SK-N-SH (cell line): ENCODE measurements at regions not wholly inside any gene's neighbourhood (a gene's known extent, or its start where the extent isn't known, plus 50 kb on each side); places are given as distances from the start of the nearest gene placed in this dataset.

Experiments
- CTCF ChIA-PET: fragments of 300-600, 350-600 bp; formaldehyde crosslinking; extraction: SDS; loops from one replicate; lab custom pipeline; 2021; lab: Yijun Ruan, JAX
- POLR2A ChIA-PET: fragments of 350-600 bp; sonication (Branson Sonifier 250); formaldehyde crosslinking; extraction: SDS; loops from one replicate; lab custom pipeline; 2020; ENCODE audit warnings: antibody characterized with exemption, inconsistent platforms; lab: Yijun Ruan, JAX
- DNase-seq: peaks from one replicate; pipeline ENCODE4 v3.0.0; 2012
- H2AFZ ChIP-seq: fragments of 200-600 bp; sonication (generic); 2 replicates; pipeline ENCODE4 v1.8.1; 2016; ENCODE audit warnings: antibody characterized with exemption, mild to moderate bottlenecking, low read depth
- H3F3A ChIP-seq: fragments of 200-600 bp; sonication (generic); replicated peaks from 2 replicates; pipeline ENCODE3; 2016; ENCODE audit warnings: antibody characterized with exemption, mild to moderate bottlenecking; ENCODE audit not compliant: insufficient read depth
- H3K27ac ChIP-seq, 2 experiments: fragments of 200-500 bp in 1 of 2; fragments of 200-600 bp in 1 of 2; sonication (Bioruptor generic) in 1 of 2; sonication (generic), shearing (Covaris generic) in 1 of 2; 2 replicates each; pipeline versions ENCODE4 v1.5.1 to v1.6.1; 2014 to 2016; ENCODE audit warnings: low read depth in 2 of 2, inconsistent platforms in 1 of 2, low read length in 1 of 2, mild to moderate bottlenecking in 1 of 2, mixed read lengths in 1 of 2
- H3K27me3 ChIP-seq: fragments of 200-600 bp; sonication (generic), shearing (Covaris generic); 2 replicates; pipeline ENCODE4 v1.6.1; 2016; ENCODE audit warnings: mixed run types; ENCODE audit not compliant: insufficient read depth
- H3K36me3 ChIP-seq, 2 experiments: fragments of 200-500 bp in 1 of 2; fragments of 200-600 bp in 1 of 2; sonication (Bioruptor generic) in 1 of 2; sonication (generic) in 1 of 2; replicated peaks in 1 of 2; 2 replicates each; pipeline versions ENCODE3 to v1.5.1; 2014 to 2016; ENCODE audit warnings: low read length in 1 of 2, mild to moderate bottlenecking in 1 of 2; ENCODE audit not compliant: insufficient read depth in 2 of 2, control insufficient read depth in 1 of 2
- H3K4me1 ChIP-seq, 2 experiments: fragments of 200-500 bp in 1 of 2; fragments of 200-600 bp in 1 of 2; sonication (Bioruptor generic) in 1 of 2; sonication (generic), shearing (Covaris generic) in 1 of 2; 2 replicates each; pipeline versions ENCODE4 v1.5.1 to v1.6.1; 2014 to 2016; ENCODE audit warnings: low read depth in 1 of 2, low read length in 1 of 2, mixed run types in 1 of 2; ENCODE audit not compliant: insufficient read depth in 2 of 2, control insufficient read depth in 1 of 2
- H3K4me2 ChIP-seq: fragments of 200-600 bp; sonication (generic), shearing (Covaris generic); 2 replicates; pipeline ENCODE4 v1.6.1; 2017; ENCODE audit warnings: mixed run types
- H3K4me3 ChIP-seq, 2 experiments: fragments of 200-500 bp in 1 of 2; fragments of 200-600 bp in 1 of 2; sonication (Bioruptor generic) in 1 of 2; sonication (generic), shearing (Covaris generic) in 1 of 2; 2 replicates each; pipeline versions ENCODE4 v1.5.1 to v1.8.1; 2014 to 2016; ENCODE audit warnings: low read depth in 2 of 2, inconsistent platforms in 1 of 2, low read length in 1 of 2, mild to moderate bottlenecking in 1 of 2, mixed read lengths in 1 of 2, moderate library complexity in 1 of 2
- H3K79me2 ChIP-seq: fragments of 200-600 bp; sonication (generic); 2 replicates; pipeline ENCODE4 v1.8.1; 2017; ENCODE audit warnings: mild to moderate bottlenecking; ENCODE audit not compliant: insufficient read depth
- H3K9ac ChIP-seq: fragments of 200-600 bp; sonication (generic); 2 replicates; pipeline ENCODE4 v1.6.1; 2017; ENCODE audit warnings: mixed run types
- H3K9me2 ChIP-seq: fragments of 200-600 bp; sonication (generic); 2 replicates; pipeline ENCODE4 v1.6.1; 2017; ENCODE audit warnings: mixed run types
- H3K9me3 ChIP-seq: fragments of 200-600 bp; sonication (generic); 2 replicates; pipeline ENCODE4 v1.6.1; 2017; ENCODE audit warnings: mixed run types, mild to moderate bottlenecking, moderate library complexity
- H4K20me1 ChIP-seq: fragments of 200-600 bp; sonication (generic); 2 replicates; pipeline ENCODE4 v1.6.1; 2017; ENCODE audit warnings: mild to moderate bottlenecking, mixed run types; ENCODE audit not compliant: insufficient read depth
- CHD2 ChIP-seq: fragments of 150-350 bp; IDR thresholded peaks from 2 replicates; pipeline ENCODE4 v1.6.1; 2018; ENCODE audit warnings: low read length; ENCODE audit not compliant: partially characterized antibody
- FOSL2 ChIP-seq: IDR thresholded peaks from 2 replicates; pipeline ENCODE4 v1.4.0; 2012; ENCODE audit warnings: low read depth, mild to moderate bottlenecking, moderate library complexity, borderline replicate concordance
- FOXM1 ChIP-seq: IDR thresholded peaks from 2 replicates; pipeline ENCODE4 v1.4.0; 2012; ENCODE audit warnings: low read depth, mild to moderate bottlenecking
- MXI1 ChIP-seq: IDR thresholded peaks from 2 replicates; pipeline ENCODE4 v1.6.1; 2012; ENCODE audit warnings: mild to moderate bottlenecking, low read depth, low read length, improper control_type of control experiment
- NRF1 ChIP-seq: IDR thresholded peaks from 2 replicates; pipeline ENCODE4 v1.6.1; 2012; ENCODE audit warnings: low read depth, mild to moderate bottlenecking, low read length
- RCOR1 ChIP-seq: fragments of 150-350 bp; IDR thresholded peaks from 2 replicates; pipeline ENCODE4 v1.6.1; 2017; ENCODE audit warnings: antibody characterized with exemption, low read length
- RFX5 ChIP-seq: IDR thresholded peaks from 2 replicates; pipeline ENCODE4 v1.6.1; 2012; ENCODE audit warnings: mild to moderate bottlenecking, improper control_type of control experiment, low read length
- RXRA ChIP-seq: IDR thresholded peaks from 2 replicates; pipeline ENCODE4 v1.4.0; 2012; ENCODE audit warnings: low read depth, mild to moderate bottlenecking, borderline replicate concordance
- SIN3A ChIP-seq: IDR thresholded peaks from 2 replicates; pipeline ENCODE4 v1.6.1; 2012; ENCODE audit warnings: low read depth, mild to moderate bottlenecking, low read length, moderate library complexity, borderline replicate concordance
- TAF1 ChIP-seq: IDR thresholded peaks from 2 replicates; pipeline ENCODE4 v1.6.1; 2012; ENCODE audit warnings: low read depth, mild to moderate bottlenecking, low read length, moderate library complexity, borderline replicate concordance
- TCF12 ChIP-seq: IDR thresholded peaks from 2 replicates; pipeline ENCODE4 v1.4.0; 2012
- WGBS: methylation state at CpG from one replicate; pipeline ENCODE4 v1.1.6; 2017; ENCODE audit warnings: low lambda C conversion rate; 5-methylcytosine and 5-hydroxymethylcytosine counted together
- TF ChIP-seq, protein P1 (sequence below): IDR thresholded peaks from 2 replicates; pipeline ENCODE4 v1.4.0; 2012; ENCODE audit warnings: low read depth
- TF ChIP-seq, protein P2 (sequence below): IDR thresholded peaks from 2 replicates; pipeline ENCODE4 v1.6.1; 2012; ENCODE audit warnings: mild to moderate bottlenecking, low read depth, low read length, moderate library complexity
- TF ChIP-seq, protein P3 (sequence below): fragments of 150-350 bp; IDR thresholded peaks from 2 replicates; pipeline ENCODE4 v1.6.1; 2016; ENCODE audit warnings: mild to moderate bottlenecking, low read depth, low read length
- TF ChIP-seq, protein P4 (sequence below): IDR thresholded peaks from 2 replicates; pipeline ENCODE4; 2012
- TF ChIP-seq, protein P5 (sequence below): fragments of 150-350 bp; IDR thresholded peaks from 2 replicates; pipeline ENCODE4 v1.6.1; 2017; ENCODE audit warnings: antibody characterized with exemption, low read length, low read depth, borderline replicate concordance
- TF ChIP-seq, protein P6 (sequence below): IDR thresholded peaks from 2 replicates; pipeline ENCODE4 v1.4.0; 2012; ENCODE audit warnings: low read depth, borderline replicate concordance

DNA sequence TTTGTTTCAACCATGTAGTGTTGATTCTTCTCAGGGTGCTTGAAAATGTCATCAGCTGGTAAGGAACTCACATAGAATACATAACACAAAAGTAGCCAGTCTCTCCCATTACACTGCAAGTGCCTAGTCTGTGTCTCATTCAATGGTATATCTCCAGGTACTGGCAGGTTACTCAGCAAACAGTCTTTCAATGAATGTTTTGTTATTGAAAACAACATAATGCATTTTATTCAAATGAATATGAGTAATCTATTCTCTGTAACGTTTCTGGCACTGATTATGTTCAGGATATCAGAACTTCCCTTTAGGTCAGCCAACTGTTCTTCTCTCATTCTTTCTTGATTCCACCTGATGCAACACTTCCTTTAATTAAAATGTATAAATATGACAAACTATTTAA is 68.0 kb upstream of the SLITRK1 start:
- H3F3A ChIP-seq, result no peaks in the 10 kb centered on the region
- H3K79me2 ChIP-seq, result no peaks in the 10 kb centered on the region
- H3K4me3 ChIP-seq, result no peak overlapping the region
- H3K9me3 ChIP-seq, result no peaks in the 10 kb centered on the region
- H3K4me2 ChIP-seq, result no peak overlapping the region
- H3K4me1 ChIP-seq, result no peaks in the 10 kb centered on the region
- TF ChIP-seq, protein P1, sequence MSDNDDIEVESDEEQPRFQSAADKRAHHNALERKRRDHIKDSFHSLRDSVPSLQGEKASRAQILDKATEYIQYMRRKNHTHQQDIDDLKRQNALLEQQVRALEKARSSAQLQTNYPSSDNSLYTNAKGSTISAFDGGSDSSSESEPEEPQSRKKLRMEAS, result no peak
- TF ChIP-seq FOSL2 (no peak), RXRA (no peak), TAF1 (no peak)
- TF ChIP-seq, protein P2, sequence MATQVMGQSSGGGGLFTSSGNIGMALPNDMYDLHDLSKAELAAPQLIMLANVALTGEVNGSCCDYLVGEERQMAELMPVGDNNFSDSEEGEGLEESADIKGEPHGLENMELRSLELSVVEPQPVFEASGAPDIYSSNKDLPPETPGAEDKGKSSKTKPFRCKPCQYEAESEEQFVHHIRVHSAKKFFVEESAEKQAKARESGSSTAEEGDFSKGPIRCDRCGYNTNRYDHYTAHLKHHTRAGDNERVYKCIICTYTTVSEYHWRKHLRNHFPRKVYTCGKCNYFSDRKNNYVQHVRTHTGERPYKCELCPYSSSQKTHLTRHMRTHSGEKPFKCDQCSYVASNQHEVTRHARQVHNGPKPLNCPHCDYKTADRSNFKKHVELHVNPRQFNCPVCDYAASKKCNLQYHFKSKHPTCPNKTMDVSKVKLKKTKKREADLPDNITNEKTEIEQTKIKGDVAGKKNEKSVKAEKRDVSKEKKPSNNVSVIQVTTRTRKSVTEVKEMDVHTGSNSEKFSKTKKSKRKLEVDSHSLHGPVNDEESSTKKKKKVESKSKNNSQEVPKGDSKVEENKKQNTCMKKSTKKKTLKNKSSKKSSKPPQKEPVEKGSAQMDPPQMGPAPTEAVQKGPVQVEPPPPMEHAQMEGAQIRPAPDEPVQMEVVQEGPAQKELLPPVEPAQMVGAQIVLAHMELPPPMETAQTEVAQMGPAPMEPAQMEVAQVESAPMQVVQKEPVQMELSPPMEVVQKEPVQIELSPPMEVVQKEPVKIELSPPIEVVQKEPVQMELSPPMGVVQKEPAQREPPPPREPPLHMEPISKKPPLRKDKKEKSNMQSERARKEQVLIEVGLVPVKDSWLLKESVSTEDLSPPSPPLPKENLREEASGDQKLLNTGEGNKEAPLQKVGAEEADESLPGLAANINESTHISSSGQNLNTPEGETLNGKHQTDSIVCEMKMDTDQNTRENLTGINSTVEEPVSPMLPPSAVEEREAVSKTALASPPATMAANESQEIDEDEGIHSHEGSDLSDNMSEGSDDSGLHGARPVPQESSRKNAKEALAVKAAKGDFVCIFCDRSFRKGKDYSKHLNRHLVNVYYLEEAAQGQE, result no peak
- TF ChIP-seq, protein P3, sequence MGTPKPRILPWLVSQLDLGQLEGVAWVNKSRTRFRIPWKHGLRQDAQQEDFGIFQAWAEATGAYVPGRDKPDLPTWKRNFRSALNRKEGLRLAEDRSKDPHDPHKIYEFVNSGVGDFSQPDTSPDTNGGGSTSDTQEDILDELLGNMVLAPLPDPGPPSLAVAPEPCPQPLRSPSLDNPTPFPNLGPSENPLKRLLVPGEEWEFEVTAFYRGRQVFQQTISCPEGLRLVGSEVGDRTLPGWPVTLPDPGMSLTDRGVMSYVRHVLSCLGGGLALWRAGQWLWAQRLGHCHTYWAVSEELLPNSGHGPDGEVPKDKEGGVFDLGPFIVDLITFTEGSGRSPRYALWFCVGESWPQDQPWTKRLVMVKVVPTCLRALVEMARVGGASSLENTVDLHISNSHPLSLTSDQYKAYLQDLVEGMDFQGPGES, result no peak
- TF ChIP-seq, protein P4, sequence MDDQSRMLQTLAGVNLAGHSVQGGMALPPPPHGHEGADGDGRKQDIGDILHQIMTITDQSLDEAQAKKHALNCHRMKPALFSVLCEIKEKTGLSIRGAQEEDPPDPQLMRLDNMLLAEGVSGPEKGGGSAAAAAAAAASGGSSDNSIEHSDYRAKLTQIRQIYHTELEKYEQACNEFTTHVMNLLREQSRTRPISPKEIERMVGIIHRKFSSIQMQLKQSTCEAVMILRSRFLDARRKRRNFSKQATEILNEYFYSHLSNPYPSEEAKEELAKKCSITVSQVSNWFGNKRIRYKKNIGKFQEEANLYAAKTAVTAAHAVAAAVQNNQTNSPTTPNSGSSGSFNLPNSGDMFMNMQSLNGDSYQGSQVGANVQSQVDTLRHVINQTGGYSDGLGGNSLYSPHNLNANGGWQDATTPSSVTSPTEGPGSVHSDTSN, result no peak
- CTCF ChIA-PET, result no interaction called here
- WGBS, result 0% methylated on average over 1 of the region's 1 CpG
- H3K9me2 ChIP-seq, result no peaks in the 10 kb centered on the region
- H3K36me3 ChIP-seq, result no peaks in the 10 kb centered on the region
- H3K9ac ChIP-seq, result no peak overlapping the region
- H3K27ac ChIP-seq, result no peak overlapping the region
- no peaks in the 10 kb centered on the region for H3K27me3 ChIP-seq
- POLR2A ChIA-PET, result no interaction called here
- no peak overlapping the region for H2AFZ ChIP-seq
- no peak for DNase-seq
- no peaks in the 10 kb centered on the region for H4K20me1 ChIP-seq

DNA sequence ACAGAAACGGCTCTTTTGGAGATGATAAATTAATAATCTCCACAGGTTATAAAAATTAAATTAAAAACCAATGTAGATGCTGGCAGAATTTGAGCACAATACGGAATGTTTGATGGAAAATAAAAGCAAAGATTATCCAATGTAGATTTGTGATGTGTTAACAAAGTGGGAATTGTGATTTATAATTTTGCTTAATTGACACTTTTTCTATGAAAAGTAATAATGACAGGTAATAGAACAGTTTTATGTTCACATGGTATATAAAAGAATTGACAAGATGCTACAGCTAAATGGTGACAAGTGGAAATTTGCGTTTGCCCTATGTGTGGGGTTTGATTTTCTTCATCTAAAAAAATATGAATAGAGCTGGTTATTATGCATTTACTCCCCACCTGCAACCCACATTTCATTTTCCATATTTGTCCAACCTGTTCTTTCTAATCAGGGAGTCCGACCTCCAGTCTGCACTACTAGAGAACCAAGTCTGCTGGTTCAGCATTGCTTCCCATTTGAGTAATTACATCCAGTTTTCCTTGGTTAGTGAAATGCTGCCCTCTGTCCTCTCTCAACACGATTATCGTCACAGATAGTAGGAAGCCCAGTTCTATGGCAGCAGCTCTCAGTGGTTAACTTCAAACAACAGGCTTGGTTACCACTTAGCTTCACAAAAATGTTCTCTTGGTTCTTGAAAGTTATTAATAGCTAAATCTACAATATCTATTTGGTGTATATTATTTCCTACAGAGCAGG is 61.4 kb upstream of the SLITRK1 start:
- ChIA-PET CTCF (no interaction called here), POLR2A (no interaction called here)
- H3K9ac ChIP-seq, result no peak overlapping the region
- H3K4me1 ChIP-seq, result no peaks in the 10 kb centered on the region
- DNase-seq, result no peak
- H3K9me3 ChIP-seq, result no peaks in the 10 kb centered on the region
- H3K4me2 ChIP-seq, result no peak overlapping the region
- H2AFZ ChIP-seq, result no peak overlapping the region
- no peaks in the 10 kb centered on the region for H3K36me3 ChIP-seq
- no peaks in the 10 kb centered on the region for H3K9me2 ChIP-seq
- 19% methylated on average over 6 of the region's 6 CpGs for WGBS
- no peaks in the 10 kb centered on the region for H3K27me3 ChIP-seq
- no peaks in the 10 kb centered on the region for H3F3A ChIP-seq
- H4K20me1 ChIP-seq, result no peaks in the 10 kb centered on the region
- no peak overlapping the region for H3K4me3 ChIP-seq
- H3K27ac ChIP-seq, result no peak overlapping the region
- H3K79me2 ChIP-seq, result no peaks in the 10 kb centered on the region
- TF ChIP-seq, protein P5, sequence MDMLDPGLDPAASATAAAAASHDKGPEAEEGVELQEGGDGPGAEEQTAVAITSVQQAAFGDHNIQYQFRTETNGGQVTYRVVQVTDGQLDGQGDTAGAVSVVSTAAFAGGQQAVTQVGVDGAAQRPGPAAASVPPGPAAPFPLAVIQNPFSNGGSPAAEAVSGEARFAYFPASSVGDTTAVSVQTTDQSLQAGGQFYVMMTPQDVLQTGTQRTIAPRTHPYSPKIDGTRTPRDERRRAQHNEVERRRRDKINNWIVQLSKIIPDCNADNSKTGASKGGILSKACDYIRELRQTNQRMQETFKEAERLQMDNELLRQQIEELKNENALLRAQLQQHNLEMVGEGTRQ, result no peak
- TF ChIP-seq FOSL2 (no peak), RXRA (no peak), RFX5 (no peak), SIN3A (no peak), CHD2 (no peak), FOXM1 (no peak), TCF12 (no peak), MXI1 (no peak), RCOR1 (no peak), NRF1 (no peak)
- TF ChIP-seq, protein P6, sequence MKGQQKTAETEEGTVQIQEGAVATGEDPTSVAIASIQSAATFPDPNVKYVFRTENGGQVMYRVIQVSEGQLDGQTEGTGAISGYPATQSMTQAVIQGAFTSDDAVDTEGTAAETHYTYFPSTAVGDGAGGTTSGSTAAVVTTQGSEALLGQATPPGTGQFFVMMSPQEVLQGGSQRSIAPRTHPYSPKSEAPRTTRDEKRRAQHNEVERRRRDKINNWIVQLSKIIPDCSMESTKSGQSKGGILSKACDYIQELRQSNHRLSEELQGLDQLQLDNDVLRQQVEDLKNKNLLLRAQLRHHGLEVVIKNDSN, result no peak
